Fibroblast of lung (primary cell): ENCODE measurements at regions not wholly inside any gene's neighbourhood (a gene's known extent, or its start where the extent isn't known, plus 50 kb on each side); places are given as distances from the start of the nearest gene placed in this dataset.

ENCODE experiments used
- EZH2 ChIP-seq: IDR thresholded peaks from 2 replicates; pipeline ENCODE4 v1.5.1; 2012; ENCODE audit warnings: low read length, control low read depth, mild to moderate bottlenecking; ENCODE audit errors: missing control alignments
- TF ChIP-seq, protein P1 (sequence below), 2 donors: IDR thresholded peaks in 1 of 2; conservative IDR thresholded peaks in 1 of 2; 1 replicate in 1 of 2; 2 replicates in 1 of 2; pipeline ENCODE4 v1.5.1; 2011 to 2012; ENCODE audit warnings: low read length in 2 of 2, control low read depth in 1 of 2, inconsistent platforms in 1 of 2, low read depth in 1 of 2, mild to moderate bottlenecking in 1 of 2

DNA sequence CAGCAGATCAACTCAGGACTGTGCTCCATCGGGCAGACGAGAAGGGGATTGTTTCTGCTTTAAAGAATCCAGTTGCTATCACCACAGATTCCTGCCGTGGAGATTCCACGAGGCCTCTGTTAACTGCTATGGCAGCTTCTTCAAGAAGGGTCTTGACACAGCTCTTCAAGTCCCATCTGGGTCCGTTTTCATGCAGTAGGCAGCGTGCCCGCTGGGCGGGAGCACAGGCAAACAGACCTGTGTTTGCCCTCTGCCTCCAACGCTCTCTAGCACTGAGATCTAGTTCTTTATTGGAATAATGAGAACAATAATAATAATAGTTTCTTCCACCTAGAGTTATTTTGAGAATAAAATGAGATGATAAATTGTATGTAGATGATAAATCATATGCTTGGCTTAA is 127.2 kb upstream of the SP8 start:
- no peak for TF ChIP-seq EZH2
- TF ChIP-seq, protein P1, sequence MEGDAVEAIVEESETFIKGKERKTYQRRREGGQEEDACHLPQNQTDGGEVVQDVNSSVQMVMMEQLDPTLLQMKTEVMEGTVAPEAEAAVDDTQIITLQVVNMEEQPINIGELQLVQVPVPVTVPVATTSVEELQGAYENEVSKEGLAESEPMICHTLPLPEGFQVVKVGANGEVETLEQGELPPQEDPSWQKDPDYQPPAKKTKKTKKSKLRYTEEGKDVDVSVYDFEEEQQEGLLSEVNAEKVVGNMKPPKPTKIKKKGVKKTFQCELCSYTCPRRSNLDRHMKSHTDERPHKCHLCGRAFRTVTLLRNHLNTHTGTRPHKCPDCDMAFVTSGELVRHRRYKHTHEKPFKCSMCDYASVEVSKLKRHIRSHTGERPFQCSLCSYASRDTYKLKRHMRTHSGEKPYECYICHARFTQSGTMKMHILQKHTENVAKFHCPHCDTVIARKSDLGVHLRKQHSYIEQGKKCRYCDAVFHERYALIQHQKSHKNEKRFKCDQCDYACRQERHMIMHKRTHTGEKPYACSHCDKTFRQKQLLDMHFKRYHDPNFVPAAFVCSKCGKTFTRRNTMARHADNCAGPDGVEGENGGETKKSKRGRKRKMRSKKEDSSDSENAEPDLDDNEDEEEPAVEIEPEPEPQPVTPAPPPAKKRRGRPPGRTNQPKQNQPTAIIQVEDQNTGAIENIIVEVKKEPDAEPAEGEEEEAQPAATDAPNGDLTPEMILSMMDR (conservative IDR thresholded peaks at IDR 0.05 in 1 of 2, IDR thresholded peaks at IDR 0.05 in 1 of 2; ENCODE audit: low read depth in 1 of 2, low read length in 2 of 2): no peak
